SH-SY5Y (cell line): ENCODE measurements at regions not wholly inside any gene's neighbourhood (a gene's known extent, or its start where the extent isn't known, plus 50 kb on each side); places are given as distances from the start of the nearest gene placed in this dataset.

ENCODE experiments used
- GATA2 ChIP-seq: IDR thresholded peaks from 2 replicates; pipeline ENCODE4 v1.6.1; 2011; ENCODE audit warnings: mild to moderate bottlenecking, low read depth, low read length
- GATA3 ChIP-seq: IDR thresholded peaks from 2 replicates; pipeline ENCODE4 v1.6.1; 2011; ENCODE audit warnings: low read depth, mild to moderate bottlenecking, low read length, moderate library complexity

GRCh38 chr20:55667024-55667423, 338.3 kb downstream of the CBLN4 start:
- TF ChIP-seq GATA2 (no peak), GATA3 (no peak)
